ENCODE measurements at regions not wholly inside any gene's neighbourhood (a gene's known extent, or its start where the extent isn't known, plus 50 kb on each side); places are given as distances from the start of the nearest gene placed in this dataset.

GRCh38 chr6:8845690-8846089, 410.3 kb upstream of the SLC35B3 start:
- no peaks in the 10 kb centered on the region; a peak in 1 of 5 replicates for H3K9me3 Mint-ChIP-seq
- H3K27me3 ChIP-seq (ENCODE audit: insufficient read depth, low read length), result no peaks in the 10 kb centered on the region
- no peaks in the 10 kb centered on the region; the same call in 1 of the 2 replicates for H3K4me1 ChIP-seq (ENCODE audit: insufficient read depth, low read length)
- no peaks in the 10 kb centered on the region for H3K79me2 ChIP-seq (ENCODE audit: insufficient read depth, low read length)
- H3K4ac ChIP-seq (ENCODE audit: low read depth, low read length), result no peak overlapping the region
- no peak overlapping the region for H4K5ac ChIP-seq (ENCODE audit: insufficient read length, low read depth, low read length)
- H4K8ac ChIP-seq (replicated peaks; ENCODE audit: insufficient read length, low read depth, low read length), result no peak overlapping the region
- H2BK120ac ChIP-seq (ENCODE audit: low read depth, low read length, poor library complexity, severe bottlenecking), result no peak overlapping the region
- H3K4me2 ChIP-seq (ENCODE audit: insufficient read depth, insufficient read length, low read length), result no peak overlapping the region
- H3K4me1 Mint-ChIP-seq, result peaks cover 5 to 8% of the 10 kb centered on the region in 2 experiments; a peak in 3 of 4 replicates
- H2BK5ac ChIP-seq (ENCODE audit: insufficient read length, low read length), result no peak overlapping the region
- H3K27ac ChIP-seq (ENCODE audit: insufficient read length, low read depth, low read length), result no peak overlapping the region
- DNase-seq, result no peak
- no peak overlapping the region for H3K9ac ChIP-seq (ENCODE audit: extremely low read depth, insufficient read length, low read length)
- H3K23me2 ChIP-seq (ENCODE audit: insufficient read length, low read depth, low read length, poor library complexity, severe bottlenecking), result no peaks in the 10 kb centered on the region
- H3K27me3 Mint-ChIP-seq (ENCODE audit: low read depth), result no peaks in the 10 kb centered on the region
- no peak overlapping the region for H3K56ac ChIP-seq (ENCODE audit: insufficient read length, low read depth, low read length)
- H3K14ac ChIP-seq (ENCODE audit: insufficient read depth, low read length), result no peak overlapping the region
- no peak for TF ChIP-seq CTCF (conservative IDR thresholded peaks at IDR 0.05)
- no peak overlapping the region for H2BK12ac ChIP-seq (ENCODE audit: insufficient read length, low read depth, low read length)
- H3T11ph ChIP-seq (ENCODE audit: low read length), result no peak overlapping the region
- H3K23ac ChIP-seq (ENCODE audit: insufficient read length, low read depth, low read length), result no peak overlapping the region
- no peaks in the 10 kb centered on the region for H4K20me1 ChIP-seq (ENCODE audit: control insufficient read depth, insufficient read depth, insufficient read length)
- no peak overlapping the region for H3K27ac Mint-ChIP-seq
- no peak overlapping the region for H2BK20ac ChIP-seq (ENCODE audit: low read depth, low read length, poor library complexity, severe bottlenecking)
- no peak overlapping the region for H3K4me3 Mint-ChIP-seq
- WGBS (ENCODE audit: extremely low coverage, insufficient read length, low lambda C conversion rate), result no CpG with 5 or more reads among the region's 5 CpGs
- no peaks in the 10 kb centered on the region for H3K36me3 Mint-ChIP-seq (ENCODE audit: insufficient read depth in 1 of 3, low read depth in 3 of 3)
- no peak overlapping the region for H3K18ac ChIP-seq (ENCODE audit: insufficient read length, low read depth, low read length)
- no peak overlapping the region for H2AK5ac ChIP-seq (ENCODE audit: insufficient read length, low read length)
- H2AFZ ChIP-seq (ENCODE audit: low read length), result no peak overlapping the region
- no peak overlapping the region for H2BK15ac ChIP-seq (ENCODE audit: low read depth, low read length)
- H3K9me3 ChIP-seq (ENCODE audit: control insufficient read depth, low read depth, low read length), result no peaks in the 10 kb centered on the region
- H4K91ac ChIP-seq (ENCODE audit: insufficient read length, low read depth, low read length), result no peak overlapping the region
- H3K79me1 ChIP-seq (ENCODE audit: insufficient read depth, low read depth, low read length, poor library complexity, severe bottlenecking), result no peaks in the 10 kb centered on the region

Data from H9 (cell line).